Activated CD8-positive, alpha-beta T cell treated with anti-CD3 and anti-CD28 coated beads for 36 hours (primary cell): ENCODE measurements at regions not wholly inside any gene's neighbourhood (a gene's known extent, or its start where the extent isn't known, plus 50 kb on each side); places are given as distances from the start of the nearest gene placed in this dataset.
"Not testable (repeated sequence)": the region's sequence is repeated elsewhere in the genome, so short reads cannot be mapped to it uniquely, and the experiment has no call there.

Source experiments
- ATAC-seq: fragments of 200-7000 bp; cut with Tn5 transposase; one replicate; pipeline ENCODE4 v1.10.0; 2021; ENCODE audit warnings: mild to moderate bottlenecking, moderate library complexity
- CTCF ChIA-PET: fragments of 350-600 bp; sonication (Branson Sonifier 250); formaldehyde crosslinking; loops from one replicate; lab custom pipeline; 2021; ENCODE audit warnings: antibody characterized with exemption; lab: Charles Lee
- POLR2A ChIA-PET: fragments of 350-600 bp; sonication (Branson Sonifier 250); formaldehyde crosslinking; loops from one replicate; lab custom pipeline; 2021; ENCODE audit warnings: antibody characterized with exemption; lab: Charles Lee
- DNase-seq: peaks from one replicate; pipeline ENCODE4 v3.0.0-alpha.2; 2020
- H3K27ac Mint-ChIP-seq: one replicate; pipeline ENCODE4 v1.8.0; 2021; ENCODE audit warnings: mild to moderate bottlenecking, mixed read lengths
- H3K27me3 Mint-ChIP-seq: one replicate; pipeline ENCODE4 v1.8.0; 2021; ENCODE audit warnings: mixed read lengths
- H3K36me3 Mint-ChIP-seq: one replicate; pipeline ENCODE4 v1.8.0; 2021; ENCODE audit warnings: low read depth, mixed read lengths
- H3K4me1 Mint-ChIP-seq: one replicate; pipeline ENCODE4 v1.8.0; 2021; ENCODE audit warnings: low read depth, mixed read lengths
- H3K4me3 Mint-ChIP-seq: one replicate; pipeline ENCODE4 v1.8.0; 2021; ENCODE audit warnings: mild to moderate bottlenecking, moderate library complexity, mixed read lengths
- H3K9me3 Mint-ChIP-seq: one replicate; pipeline ENCODE4 v1.8.0; 2021; ENCODE audit warnings: mixed read lengths
- CTCF ChIP-seq: fragments of 200-600 bp; IDR thresholded peaks from one replicate; pipeline ENCODE4 v1.8.0; 2022; ENCODE audit warnings: antibody characterized with exemption, mild to moderate bottlenecking
- intact Hi-C: fragments of 100-400 bp; cut with micrococcal nuclease; formaldehyde crosslinking; loops from one replicate; pipeline ENCODE4 v1.10.0; 2022

- ChIA-PET CTCF (no interaction called here), POLR2A (no interaction called here)
- Mint-ChIP-seq H3K4me3 (no peak overlapping the region), H3K27ac (no peak overlapping the region), H3K27me3 (no peaks in the 10 kb centered on the region), H3K4me1 (no peaks in the 10 kb centered on the region), H3K36me3 (no peaks in the 10 kb centered on the region), H3K9me3 (peaks cover 12% of the 10 kb centered on the region)
- TF ChIP-seq CTCF, result no peak
- ATAC-seq (no peak), DNase-seq (no peak)
- intact Hi-C loops, result no loop called here
These were observed 336.4 kb downstream of the SI start for GRCh38 chr3:164741869-164742268.

GRCh38 chr3:164737174-164737573, 341.1 kb downstream of the SI start:
- Mint-ChIP-seq H3K27ac (no peak overlapping the region), H3K4me1 (no peaks in the 10 kb centered on the region), H3K36me3 (no peaks in the 10 kb centered on the region), H3K9me3 (peaks cover 4% of the 10 kb centered on the region), H3K27me3 (no peaks in the 10 kb centered on the region), H3K4me3 (no peak overlapping the region)
- no peak for DNase-seq
- ChIA-PET CTCF (no interaction called here), POLR2A (no interaction called here)
- no peak for ATAC-seq
- TF ChIP-seq CTCF, result no peak
- intact Hi-C loops, result no loop called here

- TF ChIP-seq CTCF, result no peak
- Mint-ChIP-seq H3K4me1 (no peaks in the 10 kb centered on the region), H3K9me3 (no peaks in the 10 kb centered on the region), H3K27ac (no peak overlapping the region), H3K4me3 (no peak overlapping the region), H3K27me3 (no peaks in the 10 kb centered on the region), H3K36me3 (no peaks in the 10 kb centered on the region)
- ATAC-seq, result no peak
- ChIA-PET POLR2A (no interaction called here), CTCF (no interaction called here)
- intact Hi-C loops, result no loop called here
- no peak for DNase-seq
These were observed 346.1 kb downstream of the SI start for GRCh38 chr3:164732166-164732565.

DNA sequence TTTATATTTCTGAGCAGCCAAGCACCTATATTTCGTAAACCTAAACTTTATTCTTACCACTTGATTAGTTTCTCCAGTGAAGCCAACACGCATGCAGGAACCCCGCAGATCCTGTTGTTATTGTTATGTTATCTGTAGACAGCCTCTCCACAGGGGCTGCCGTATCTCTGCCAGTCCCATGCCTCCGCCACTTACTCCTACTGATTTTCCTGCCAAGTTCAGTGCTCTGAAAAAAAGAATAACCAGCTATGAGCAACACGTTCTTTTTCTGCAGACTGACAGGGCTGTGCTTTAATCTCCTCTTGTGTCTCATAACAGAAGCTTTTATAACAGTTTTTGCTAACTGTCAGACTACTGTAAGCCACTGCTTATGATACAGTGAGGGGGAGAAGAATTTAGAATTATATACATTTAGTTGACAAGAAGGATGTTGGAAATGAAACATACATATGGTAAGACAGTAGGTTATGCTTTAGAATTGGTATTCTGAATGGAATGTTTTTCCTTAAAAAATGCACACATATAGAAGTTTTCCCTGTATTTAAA, 347.4 kb downstream of the SI start:
- Mint-ChIP-seq H3K27ac (no peak overlapping the region), H3K27me3 (no peaks in the 10 kb centered on the region), H3K4me3 (no peak overlapping the region), H3K4me1 (no peaks in the 10 kb centered on the region), H3K36me3 (no peaks in the 10 kb centered on the region), H3K9me3 (no peaks in the 10 kb centered on the region)
- ChIA-PET CTCF (no interaction called here), POLR2A (interaction anchor here (0.6 kb wide), 2 partner anchors 11 to 260 kb away, joined by 3 to 4 read pairs; no protein-coding TSS in a partner anchor)
- TF ChIP-seq CTCF, result no peak
- intact Hi-C loops, result no loop called here
- no peak for DNase-seq
- no peak for ATAC-seq

DNA sequence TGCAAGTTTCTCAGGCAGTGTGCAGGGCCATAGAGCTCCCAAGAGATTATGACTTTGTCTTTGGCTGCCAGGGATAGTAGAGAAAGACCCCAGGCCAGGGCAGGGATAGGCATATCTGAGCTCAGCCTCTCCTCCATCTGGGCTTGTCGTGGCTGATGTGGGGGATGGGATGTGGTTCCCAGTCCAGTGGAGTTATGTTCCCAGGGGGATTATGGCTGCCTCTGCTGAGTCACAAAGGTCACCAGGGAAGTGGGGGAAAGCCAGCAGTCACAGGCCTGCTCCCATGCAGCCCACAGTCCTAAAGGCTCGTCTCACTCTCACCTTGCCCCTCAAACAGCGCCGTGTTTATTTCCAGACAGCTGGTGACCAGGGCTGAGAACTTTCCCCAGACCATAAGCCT, 354.9 kb downstream of the SI start:
- H3K27ac Mint-ChIP-seq, result no peak overlapping the region
- H3K27me3 Mint-ChIP-seq, result no peaks in the 10 kb centered on the region
- POLR2A ChIA-PET, result no interaction called here
- no peaks in the 10 kb centered on the region for H3K36me3 Mint-ChIP-seq
- ATAC-seq (no peak), DNase-seq (no peak)
- H3K9me3 Mint-ChIP-seq, result peaks cover 5% of the 10 kb centered on the region
- no peak for TF ChIP-seq CTCF
- H3K4me1 Mint-ChIP-seq, result no peaks in the 10 kb centered on the region
- intact Hi-C loops, result no loop called here
- CTCF ChIA-PET, result no interaction called here
- H3K4me3 Mint-ChIP-seq, result no peak overlapping the region

GRCh38 chr3:164702808-164703207, 375.5 kb downstream of the SI start:
- ATAC-seq, CTCF ChIA-PET, POLR2A ChIA-PET, H3K36me3 Mint-ChIP-seq, intact Hi-C loops, H3K4me3 Mint-ChIP-seq, H3K4me1 Mint-ChIP-seq, H3K27ac Mint-ChIP-seq, DNase-seq, H3K9me3 Mint-ChIP-seq, H3K27me3 Mint-ChIP-seq: not testable (repeated sequence)
